ENCODE measurements at regions not wholly inside any gene's neighbourhood (a gene's known extent, or its start where the extent isn't known, plus 50 kb on each side); places are given as distances from the start of the nearest gene placed in this dataset.

DNA sequence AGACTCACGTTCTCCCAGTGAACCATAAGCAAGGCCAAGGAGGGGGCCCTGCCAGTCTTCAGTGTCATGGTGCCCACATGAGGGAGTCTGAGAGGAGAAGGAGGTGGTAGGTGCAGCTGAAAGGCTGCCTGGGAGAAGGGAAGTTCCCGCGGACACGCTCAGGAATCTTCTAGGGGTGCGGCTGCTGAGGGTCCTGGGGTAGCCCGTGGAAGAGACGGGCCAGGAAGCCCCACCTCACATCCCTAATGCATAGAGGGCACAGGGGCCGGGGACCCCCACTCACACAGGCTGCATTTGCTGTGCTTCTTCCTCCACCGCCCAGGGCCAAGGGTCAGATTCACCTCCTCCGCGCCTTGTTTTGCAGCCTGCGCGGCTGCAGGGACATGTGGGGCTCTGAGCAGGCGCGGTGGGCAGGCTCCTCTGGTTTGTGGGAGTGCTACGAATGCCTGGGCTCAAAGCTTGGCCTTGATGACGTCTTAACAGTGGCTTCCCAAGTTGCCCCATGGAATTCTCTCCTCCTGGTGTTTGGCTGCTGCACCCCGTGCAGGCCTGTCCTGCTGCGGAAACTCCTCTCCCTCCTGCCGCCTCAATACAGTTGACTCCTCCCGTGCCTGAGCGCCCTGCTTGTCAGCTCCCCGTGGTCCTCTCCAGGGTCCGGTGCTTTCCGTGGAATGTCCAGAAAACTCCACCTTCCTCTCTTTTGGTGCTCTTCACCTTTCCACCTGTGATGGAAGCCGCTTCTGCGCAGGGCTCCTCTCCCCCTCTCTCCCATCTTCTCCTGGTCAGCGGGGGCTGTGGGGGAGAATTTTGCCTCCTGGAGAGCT lies 95.7 kb downstream of the VAPA start:
- DNase-seq (ENCODE audit: low read depth), result no peak

DNA sequence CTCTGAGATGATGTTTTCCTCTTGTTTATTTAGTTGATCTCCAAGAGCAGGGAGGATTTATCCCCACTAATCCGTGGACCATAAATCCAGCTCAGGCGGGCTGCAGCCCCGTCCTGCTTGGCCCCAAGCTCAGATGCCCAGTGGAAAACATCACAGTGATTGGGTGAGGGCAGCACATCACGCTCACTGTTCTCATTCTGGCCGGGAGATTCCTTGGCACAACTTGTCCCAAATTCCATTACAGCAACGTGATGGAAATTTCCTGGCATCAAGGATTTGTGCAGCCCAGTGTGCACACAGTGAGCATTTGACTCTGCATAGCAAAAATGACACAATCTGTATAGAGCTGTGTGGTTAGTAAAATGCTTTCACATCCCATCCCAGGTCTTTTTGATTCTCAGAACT lies 96.8 kb downstream of the VAPA start:
- DNase-seq (ENCODE audit: low read depth), result no peak

DNA sequence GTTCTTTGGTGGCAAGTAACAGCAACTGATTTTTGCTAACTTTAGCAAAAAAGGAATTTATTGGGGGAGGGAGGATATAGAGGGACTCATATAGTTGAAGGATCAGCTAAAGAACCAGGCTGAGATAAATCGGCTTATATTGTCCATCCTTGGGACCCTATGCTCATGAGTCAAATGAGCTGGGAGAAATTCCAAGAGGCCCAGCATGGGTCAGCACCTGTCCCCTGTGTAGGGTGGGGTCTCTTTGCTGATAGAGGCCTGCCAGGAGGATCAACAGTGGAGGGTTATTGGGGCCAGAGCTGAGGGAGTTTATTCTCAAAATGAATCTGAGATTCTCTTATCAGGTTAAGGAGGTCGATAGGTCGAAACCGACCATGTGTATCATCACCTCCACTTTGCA lies 97.2 kb downstream of the VAPA start:
- DNase-seq (ENCODE audit: low read depth), result no peak

DNA sequence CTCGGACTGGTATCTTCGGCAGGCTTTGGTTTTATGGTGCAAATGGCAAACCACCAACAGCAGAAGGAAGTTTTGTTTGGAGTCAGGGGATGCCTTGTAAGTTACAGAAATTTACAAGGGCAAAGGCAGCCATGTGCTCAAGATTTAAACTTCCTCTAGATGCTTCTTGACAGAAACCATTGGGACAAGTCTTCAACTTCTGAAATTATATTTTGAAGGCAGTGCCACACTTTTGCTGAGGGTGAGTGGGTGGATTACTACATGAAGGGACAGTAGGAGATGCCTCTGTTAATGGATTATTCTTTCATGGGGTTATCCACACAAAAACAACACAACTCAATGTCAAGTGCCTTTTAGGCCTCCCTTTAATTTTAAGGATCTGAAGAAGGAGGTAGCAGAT lies 97.9 kb downstream of the VAPA start:
- DNase-seq (ENCODE audit: low read depth), result no peak

DNA sequence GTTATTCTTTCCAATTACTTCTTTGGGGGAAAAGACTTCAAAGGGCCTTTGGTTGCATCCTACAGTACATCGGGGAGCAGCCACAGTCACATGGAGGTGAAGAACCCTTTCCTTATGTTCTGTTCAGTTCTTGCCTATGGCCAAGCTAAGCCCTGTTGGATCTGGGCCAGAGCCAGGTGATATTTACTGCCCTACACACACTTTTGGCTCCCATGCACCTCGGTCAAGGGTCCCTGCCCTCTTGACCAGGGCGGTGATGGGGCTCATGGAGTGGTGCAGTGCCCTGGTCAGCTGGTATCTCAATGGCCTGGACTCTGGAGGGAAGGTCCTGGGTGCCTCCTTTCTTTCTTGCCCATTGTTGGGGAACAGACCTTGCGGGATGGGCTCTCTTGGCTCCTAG lies 98.7 kb downstream of the VAPA start:
- no peak for DNase-seq (ENCODE audit: low read depth)

DNA sequence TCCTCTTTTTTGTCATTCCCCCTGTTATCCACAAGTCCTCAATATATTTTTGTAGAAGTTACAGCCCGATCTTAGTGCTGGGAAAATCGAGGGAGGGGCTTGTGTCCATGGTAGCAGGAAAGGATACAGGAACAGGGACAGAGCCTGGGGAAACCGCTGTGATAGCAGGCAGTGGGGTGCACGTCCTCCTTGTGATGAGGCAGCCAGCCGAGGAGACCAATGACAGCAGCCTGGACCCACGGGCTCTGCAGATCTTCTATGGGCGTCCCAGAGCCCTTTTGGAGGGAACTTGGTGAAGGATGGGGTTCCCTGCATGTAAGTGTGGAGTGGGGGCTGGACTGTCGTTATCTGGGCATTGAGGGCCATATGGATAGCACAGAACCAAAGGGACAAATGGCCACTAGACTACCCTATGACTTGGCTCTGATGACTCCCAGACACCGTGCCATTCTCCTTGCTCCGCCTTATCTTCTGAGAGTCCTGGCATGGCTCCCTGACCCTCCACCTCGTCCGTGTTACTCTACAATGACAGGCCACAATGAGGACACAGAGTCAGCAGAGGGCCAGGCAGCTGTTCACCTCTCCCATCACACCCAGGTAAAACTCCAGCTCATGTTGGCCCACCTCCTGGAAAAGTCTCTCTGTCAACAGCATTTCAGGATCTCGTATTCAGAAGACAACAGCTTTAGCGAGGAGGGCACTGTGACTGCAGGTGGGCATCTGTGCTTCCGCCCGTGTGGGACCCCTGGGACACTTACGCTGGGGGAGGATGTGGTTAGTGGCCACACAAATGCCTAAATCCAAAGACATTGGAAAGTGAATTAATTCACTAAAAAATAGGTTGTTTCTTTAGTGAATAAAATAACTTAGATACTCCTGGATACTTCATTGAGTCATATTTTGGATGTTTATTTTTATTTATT lies 100.1 kb downstream of the VAPA start:
- DNase-seq (ENCODE audit: low read depth), result no peak

DNA sequence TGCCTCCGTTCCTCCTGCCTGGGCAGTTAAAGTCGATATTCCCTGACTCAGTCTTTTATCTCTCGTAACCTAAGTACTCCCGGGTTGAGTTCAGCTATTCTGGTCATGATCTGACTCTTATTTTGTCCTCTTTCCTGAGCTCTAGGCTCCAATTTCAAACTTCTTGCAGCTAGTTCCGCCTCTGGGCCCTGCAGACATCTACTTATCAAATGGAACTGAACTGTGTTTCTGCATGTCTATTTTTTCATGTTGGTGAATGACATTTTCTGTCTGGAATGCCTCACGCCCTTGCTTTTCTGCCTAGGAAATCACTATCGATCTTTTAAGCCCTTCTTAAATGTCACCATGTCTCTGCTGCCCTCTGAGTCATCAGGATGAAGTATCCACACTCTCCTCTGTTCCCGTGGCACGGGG lies 101.5 kb downstream of the VAPA start:
- no peak for DNase-seq (ENCODE audit: low read depth)

DNA sequence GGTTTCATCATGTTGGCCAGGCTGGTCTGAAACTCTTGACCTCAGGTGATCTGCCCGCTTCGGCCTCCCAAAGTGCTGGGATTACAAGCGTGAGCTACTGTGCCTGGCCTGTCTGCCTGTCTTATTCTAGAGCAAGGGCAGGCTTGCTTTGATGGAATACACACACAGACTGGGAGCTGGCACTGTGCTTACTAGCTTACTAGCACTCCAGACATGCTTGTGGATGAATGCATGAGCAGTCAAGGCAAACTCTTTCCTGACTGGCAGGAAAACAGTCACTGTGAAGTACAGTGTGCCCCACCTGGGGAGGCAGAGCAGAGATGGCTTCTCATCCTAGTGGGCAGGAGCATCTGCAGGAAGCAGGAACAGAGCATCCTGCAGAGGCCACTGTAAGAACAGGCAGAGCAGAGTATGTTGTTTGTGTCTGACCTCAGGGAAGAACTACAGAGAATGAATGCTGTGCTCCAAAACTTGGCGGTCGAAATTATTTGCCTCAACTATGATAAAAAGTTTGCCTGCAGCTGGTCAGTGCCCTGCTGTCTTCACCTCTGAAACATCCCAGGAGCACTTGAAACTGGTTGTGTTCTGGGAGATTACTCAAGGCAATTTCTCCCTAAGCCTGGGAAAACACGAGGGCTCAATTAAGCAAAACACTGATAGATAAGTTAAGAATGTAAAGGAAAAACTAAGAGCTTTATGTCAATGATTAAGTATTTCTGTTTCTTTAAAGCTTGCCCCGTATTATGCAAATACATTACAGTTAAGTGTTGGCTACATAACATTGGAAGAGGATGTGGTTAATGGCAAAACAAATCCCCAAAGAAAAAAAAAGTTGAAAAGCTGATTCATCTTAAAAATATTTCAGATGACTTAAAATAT lies 102.4 kb downstream of the VAPA start:
- no peak for DNase-seq (ENCODE audit: low read depth)

DNA sequence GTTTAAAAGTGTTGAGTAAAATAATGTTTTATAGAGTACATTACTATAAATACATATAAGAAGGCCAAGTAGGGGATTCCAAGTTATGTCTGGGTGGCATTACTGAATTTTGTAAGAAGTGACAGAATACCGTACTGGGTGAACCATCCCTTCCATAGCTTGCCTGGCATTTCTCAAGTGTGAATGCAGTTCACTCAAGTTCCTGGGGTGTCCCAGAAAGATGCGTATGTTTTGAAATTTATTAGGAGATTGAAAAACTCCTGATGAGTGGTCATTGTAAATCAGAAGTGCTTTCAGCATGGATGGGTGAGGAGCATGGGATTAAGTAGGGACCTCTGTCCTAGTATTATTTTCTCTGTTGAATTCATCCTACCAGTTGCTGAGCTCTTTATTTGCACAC lies 103.2 kb downstream of the VAPA start:
- DNase-seq (ENCODE audit: low read depth), result no peak

DNA sequence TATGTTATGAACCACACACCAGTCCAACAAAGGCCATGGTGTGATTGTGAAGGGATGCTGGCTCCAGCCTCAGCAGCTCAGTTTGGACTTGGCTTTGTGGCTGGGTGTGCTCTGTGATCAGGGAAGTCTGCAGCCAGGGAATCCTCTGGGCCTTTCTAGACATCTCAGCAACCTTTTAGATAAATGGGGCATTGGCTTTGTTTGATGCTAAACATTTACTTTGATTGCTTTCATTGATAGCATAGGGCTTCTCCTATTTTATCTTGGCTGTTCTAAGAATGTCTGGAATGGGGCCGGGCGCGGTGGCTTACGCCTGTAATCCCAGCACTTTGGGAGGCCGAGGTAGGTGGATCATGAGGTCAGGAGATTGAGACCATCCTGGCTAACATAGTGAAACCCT lies 104.5 kb downstream of the VAPA start:
- no peak for DNase-seq (ENCODE audit: low read depth)

DNA sequence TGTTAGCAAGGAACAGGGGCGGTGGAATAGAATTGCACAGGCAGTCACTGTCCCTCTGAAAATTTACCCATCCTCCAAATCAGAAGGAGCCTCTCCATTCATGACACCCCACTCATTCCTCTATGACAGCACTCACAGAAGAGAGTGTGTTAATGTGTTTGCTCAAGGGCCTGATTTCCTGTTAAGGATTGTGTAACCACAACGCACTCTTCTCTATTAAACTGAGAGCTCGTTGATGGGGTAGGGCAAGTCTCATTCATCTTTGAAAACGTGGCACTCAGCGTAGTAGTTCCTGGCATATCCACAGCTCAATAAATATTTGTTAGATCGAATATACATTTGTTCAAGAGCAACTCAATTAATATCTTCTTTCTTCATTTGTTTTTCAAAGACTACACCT lies 106.4 kb downstream of the VAPA start:
- DNase-seq (ENCODE audit: low read depth), result no peak

DNA sequence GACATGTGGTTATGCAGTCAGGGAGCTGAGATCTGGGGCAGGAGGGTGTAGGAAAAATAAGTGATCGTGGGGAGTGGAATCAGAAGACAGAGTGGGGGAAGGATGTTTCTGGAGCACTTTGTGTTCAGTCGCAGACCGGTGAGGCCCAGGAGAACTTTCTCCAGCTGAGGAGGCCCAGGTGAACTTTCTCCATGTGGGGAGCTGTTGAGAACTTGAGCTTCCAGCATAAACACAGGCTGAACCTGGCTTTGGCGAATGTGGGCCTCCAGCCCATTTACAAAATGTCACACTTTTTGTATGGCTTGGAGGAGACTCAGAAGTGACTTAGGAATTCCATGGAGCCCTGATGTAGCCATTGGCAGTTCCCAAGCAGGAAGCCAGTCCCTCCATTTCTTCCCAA lies 108.5 kb downstream of the VAPA start:
- DNase-seq (ENCODE audit: low read depth), result no peak

DNA sequence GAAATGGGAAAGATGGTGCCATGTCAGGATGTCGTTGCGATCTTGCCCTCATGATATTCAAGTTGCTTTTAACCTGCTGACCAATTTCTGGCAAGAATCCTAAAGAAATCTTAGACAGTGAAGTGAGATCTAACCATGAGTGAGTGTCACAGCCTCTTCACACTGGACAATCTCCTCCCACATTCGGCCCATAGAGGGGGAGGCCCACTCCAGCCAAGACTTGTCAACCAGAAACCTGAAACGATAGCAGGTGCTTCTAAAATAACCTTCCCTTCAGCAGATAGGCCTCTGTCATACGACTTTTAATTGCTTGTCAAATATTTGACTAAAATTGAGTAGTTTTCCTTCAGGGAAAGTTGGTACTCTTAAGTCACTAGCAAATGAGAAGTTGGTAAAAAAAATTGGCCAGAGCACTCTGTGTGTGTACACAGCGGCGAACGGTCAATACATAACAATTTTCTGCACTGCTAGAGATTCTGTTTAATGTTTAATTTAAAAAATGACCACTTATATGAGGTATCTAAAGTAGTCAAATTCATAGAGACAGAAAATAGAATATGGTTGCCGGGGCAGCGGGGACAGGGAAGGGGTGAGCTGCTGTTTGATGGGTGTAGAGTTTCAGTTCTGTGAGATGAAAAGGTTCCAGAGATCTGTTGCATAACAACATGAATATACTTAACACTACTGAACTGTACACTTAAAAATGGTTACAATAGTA lies 110.2 kb downstream of the VAPA start:
- DNase-seq (ENCODE audit: low read depth), result no peak

DNA sequence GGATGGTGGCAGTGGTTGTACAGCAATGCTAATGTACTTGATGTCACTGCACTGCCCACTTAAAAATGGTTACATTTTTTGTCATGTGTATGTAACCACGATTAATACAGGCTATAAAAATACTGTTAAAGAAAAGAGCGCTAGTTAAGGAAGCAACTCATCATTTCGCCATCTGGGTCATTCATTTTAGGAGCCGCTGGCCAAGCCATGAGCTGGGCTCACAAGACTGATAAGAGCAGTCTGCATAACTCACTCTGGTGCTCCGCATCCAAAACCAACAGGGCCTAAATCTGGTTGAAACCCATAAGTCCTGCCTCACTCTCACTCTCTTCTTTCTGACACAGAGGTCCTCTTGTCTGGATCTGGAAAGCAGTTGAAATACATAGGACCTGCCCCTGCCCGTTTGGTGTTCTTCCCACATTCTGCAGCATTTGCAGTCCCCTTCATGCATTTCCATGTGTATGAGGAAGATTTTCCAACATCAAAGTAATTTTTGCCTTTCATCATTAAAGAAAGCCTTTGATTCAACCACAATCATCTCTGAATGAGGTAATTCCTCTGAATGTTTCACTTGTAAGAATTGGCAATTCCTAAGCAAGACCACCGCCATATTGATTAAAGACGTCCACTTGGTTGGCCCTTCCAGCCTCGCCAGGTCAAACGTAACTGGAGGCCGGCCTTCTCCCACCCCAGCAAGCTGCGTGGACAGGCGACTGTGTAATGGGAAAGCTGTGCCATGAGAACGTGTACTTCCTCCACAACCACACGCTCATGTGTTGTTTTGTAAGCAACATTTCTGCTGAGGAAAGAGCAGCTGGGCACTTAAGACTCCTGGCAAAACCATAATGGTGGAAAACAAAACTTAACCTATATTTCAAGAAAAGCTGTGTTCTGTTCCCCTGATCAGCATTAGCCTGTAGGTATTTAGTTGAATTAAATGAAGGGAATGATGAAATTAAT lies 112.2 kb downstream of the VAPA start:
- DNase-seq (ENCODE audit: low read depth), result no peak

DNA sequence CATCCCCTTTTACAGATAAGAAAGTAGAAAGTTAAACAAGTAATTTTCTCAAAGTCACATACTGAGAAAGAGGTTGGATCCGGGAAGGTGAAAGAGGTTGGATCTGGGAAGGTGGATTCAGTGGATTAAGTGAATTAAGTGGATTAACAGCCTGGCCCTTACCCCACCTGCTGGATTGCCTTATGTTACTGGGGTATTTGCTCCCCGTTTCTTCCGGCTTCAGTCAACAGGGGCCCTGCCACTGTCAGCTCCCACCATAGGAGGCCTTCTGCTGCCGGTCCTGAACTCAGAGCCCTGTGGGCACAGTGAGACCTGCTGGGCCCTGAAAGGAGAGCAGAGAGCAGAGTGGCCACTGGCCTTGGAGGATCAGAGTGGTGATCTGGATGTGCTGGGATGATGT lies 113.2 kb downstream of the VAPA start:
- no peak for DNase-seq (ENCODE audit: low read depth)

DNA sequence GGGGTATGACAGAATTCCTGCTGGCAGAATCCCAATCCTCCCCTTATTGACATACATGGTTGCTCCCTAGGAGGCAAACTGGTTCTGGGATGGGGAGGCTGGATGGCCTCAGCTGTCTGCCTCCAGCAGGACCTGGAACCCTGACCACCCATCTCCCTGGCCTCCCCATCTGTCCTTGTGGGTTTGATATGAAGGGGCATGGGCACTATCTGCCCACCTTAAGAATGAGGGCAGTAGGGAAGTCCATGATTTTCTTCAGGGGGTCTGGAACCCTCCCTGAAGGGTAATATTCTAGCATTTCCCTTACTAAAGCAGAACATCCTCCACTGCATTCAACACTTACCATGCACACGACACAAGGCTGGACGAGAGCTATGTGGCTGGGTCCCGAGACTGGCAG lies 113.6 kb downstream of the VAPA start:
- DNase-seq (ENCODE audit: low read depth), result no peak

DNA sequence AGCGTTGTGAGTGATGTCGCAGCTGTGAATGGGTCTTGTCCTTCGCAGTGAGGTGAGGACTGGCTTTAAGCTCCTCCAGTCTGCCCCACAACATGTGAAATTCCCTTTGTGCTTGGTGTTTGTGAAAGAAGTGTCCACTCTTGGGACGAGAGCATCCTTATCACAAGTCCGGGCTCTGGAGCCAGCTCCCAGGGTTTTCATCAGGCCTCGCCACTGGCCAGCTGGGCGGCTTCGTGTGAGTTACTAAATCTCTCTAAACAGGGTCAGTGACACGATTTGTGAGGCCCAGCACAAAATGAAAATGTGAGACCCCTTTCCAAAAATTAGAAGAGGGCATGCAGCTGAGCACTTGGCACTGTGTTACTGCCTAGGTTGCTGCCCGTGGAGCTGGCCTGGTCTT lies 115.9 kb downstream of the VAPA start:
- DNase-seq (ENCODE audit: low read depth), result no peak

DNA sequence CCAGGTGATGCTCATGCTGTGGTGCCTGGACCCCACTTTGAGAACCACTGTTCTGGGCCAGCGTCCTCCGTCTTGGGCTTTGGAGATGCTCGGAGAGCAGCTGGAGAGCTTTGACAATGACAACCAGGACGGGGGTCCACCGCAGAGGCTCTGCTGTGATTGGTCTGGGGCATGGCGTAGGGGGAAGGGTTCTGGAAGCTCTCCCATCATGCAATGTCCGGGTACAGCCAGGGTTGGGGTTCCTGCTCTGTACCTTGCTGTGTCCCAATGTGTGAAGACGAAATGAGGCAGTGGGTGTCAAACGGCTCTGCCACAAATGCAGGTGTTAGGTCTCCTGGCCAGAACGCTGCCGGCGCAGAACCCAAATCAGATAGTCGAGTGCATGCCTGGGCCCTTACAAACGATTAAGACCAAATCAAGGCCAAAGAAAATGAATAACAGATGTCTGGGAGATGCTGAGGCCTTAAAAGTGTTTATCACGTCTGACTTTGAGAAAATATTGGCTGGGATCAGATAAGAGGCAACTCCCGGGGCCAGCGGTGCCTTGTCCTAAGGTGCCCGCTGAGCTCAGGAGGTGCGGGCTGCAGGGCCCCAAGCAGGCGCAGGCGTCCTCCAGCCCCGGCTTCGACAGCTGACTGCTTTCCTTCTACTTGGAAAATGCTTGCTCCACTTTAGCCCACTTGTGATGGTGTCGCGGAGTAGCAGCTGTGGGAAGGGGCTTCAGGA lies 117.2 kb downstream of the VAPA start:
- DNase-seq (ENCODE audit: low read depth), result no peak

DNA sequence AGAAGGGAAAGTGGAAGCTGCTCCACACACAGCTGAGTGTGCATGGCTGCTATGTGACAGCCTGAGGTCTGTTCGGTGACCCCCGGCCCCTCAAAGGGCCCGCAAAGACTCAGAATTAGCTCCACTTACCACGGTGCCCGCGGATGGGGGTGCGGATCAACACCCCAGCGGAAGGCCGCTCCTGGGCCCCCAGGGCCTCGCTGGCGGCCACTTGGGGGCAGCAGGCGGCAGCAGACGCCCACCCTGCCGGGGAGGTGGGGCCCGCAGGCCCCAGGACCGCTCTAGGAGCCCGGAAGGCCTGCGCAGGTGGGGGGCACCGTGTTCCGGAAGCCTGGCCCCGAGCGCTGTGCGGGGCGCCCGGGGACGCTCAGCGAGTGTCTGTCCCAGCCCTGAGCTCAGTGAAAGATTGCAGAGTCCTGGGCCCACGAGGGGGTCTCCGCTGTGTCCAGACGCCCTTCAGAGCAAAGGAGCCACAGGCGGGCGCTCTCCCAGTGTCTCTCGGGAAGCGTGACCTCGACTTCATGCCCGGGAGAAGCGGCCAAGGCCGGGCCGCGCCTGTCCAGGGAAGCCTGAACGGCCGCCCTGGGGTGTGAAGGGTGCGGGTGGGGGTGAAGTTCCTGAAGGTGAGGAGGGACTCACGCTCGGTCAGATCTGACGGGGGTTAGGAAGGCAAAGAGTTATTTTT lies 118.7 kb downstream of the VAPA start:
- DNase-seq (ENCODE audit: low read depth), result peak; percentile 28
